Endometrial microvascular endothelial cells (primary cell): ENCODE measurements at regions not wholly inside any gene's neighbourhood (a gene's known extent, or its start where the extent isn't known, plus 50 kb on each side); places are given as distances from the start of the nearest gene placed in this dataset.

ENCODE experiments used
- in situ Hi-C: cut with HindIII; loops from 2 replicates; pipeline ENCODE4 v1.10.0; 2017; ENCODE audit warnings: low sequenced_read_pairs, low pct_unique_long_range_greater_than_20kb; ENCODE audit errors: inconsistent ontology term

DNA sequence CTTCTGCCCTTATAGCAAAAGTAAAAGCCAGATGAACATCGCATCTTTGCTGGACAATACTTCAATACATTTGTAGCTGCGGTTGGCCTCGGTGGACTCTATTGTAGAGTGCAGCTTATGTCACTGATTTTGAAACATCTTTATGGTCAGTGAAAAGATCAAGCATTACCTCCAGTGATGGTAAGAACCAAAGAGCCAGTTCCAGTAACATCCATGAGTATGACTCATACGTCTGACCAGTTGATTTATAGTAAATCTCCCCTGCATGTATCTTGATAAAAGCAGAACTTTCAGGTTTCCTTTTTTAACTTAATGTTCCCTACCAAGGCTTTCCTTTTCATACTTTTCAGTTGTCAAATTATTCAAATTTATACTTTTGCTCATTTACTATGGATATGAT, 119.2 kb upstream of the HNRNPA3 start:
- in situ Hi-C loops, result no loop called here

DNA sequence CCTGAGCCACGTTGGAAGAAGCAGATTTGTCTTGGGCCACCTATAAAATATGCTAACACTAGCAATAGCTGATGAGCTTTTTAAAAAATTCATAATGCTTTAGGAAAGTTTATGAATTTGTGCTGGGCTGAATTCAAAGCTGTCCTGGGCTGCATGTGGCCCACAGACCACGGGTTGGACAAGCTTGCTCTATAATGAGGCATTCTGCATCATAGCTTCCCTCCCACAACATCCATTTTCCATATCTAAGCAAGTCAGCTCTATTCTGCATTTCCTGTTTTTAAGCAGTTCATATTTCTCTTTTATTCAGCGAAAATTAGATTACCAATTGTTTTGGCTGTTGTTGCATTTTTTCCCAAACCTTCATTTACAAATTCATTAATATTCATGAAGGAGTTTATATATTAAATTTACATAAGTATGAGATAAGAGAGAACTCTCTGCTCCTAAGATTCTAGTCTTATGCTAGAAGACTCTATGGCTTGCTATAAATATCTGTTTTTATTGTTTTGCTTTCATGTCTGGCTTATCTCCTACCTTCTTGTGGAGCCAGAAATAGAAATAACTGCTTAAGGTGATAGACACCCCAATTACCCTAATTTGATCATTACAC, 114.5 kb upstream of the HNRNPA3 start:
- in situ Hi-C loops, result no loop called here

DNA sequence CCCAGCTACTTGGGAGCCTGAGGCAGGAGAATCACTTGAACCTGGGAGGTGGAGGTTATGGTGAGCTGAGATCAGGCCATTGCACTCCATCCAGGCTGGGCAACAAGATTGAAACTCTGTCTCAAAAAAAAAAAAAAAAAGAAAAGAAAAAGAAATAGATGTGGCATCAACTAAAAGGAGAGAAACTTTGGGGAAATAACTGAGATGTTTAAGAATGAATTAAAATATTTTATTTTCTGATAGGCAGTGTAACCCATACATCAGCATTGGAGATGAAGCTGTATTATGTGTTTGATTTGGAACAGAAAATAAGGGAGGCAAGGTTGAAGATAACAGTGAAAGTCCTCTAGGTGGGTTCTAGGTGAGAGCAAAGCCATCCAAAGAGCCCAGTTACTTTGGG, 110.7 kb upstream of the HNRNPA3 start:
- in situ Hi-C loops, result no loop called here

DNA sequence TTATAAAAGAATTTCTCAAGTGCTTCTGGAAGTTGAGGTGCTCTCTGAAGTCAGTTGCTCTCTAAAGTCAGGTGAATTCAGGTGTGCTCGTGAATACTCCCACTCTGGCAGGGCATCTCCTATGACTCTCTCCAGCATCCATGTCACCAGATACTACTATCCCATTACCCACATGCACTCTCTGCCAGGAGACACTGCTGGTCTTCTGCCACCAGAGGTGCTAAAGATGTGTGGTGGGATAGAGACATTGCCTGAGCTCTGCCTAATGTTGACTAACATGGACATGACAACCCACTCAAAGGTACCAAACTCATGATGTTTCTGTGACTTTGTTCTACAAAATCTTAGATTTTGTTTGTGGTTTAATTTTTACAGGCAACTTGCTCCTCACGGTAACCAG, 106.4 kb upstream of the HNRNPA3 start:
- in situ Hi-C loops, result no loop called here

DNA sequence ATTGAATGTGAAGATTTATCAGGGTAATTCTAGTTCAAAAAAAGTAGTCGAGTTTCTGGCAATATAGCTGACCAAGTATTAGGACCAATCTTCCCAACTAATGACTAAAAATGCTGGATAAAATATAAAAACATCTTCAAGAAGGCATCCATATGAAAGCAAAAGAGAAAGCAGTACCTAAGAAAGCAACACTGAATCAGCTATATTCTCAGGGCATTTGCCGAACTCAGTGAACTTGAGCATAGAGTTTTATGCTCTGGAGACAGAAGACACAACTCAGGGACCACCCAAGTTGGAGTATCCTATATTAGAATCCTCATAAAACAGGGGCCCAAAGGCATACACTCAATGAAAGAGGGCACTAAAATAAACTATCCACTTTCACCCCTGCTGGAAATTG, 103.7 kb upstream of the HNRNPA3 start:
- in situ Hi-C loops, result no loop called here

DNA sequence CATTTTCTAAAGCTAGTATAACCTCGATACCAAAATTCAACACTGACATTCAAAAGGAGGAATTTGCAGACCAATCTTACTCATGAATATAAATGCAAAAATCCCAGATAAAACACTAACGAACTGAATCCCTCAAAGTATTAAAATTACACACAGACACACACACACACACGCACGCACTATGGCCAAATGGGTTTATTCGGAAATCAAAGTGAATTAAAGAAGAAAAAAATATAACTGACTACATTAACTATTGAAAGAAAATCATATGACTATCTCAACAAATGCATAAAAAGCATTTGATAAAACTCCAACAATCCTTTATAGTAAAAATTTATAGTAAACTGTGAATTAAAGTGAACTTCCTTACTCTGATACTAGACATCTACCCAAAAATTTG, 97.9 kb upstream of the HNRNPA3 start:
- in situ Hi-C loops, result no loop called here

DNA sequence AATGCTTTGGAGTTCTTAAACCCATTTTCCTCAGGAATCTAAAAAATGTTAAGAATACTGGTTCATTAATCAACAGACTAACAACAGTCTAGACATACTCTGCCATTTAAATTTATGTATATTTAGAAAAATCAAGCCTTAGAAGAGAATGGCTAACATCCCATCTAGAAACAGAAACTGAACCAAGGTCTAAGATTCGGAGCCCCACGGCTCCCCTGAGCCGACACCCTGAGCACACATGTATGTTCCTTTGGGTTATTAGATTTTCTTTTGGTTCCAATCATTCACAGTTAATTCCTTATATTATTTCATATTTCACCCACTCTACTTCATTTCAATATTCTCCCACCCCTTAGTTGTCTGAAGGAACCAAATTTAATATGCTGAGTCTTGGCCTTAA, 94.8 kb upstream of the HNRNPA3 start:
- in situ Hi-C loops, result no loop called here

DNA sequence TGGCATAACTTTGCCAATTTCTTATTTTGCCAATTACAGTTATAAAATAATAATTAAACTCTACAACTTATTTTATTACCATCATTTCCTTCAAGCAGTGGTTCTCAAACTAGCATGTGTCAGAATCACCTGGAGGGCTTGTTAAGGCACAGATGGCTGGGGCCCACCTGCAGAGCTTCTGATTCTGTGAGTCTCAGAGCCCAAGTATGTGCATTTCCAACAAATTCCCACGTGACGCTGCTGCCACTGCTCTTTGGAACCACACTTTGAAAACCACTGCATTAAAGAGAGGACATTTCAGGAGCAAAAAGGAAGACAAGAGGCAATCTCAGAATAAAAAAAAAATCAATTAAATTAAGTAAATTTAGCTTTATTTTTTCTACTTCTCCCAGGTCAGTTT, 94.0 kb upstream of the HNRNPA3 start:
- in situ Hi-C loops, result no loop called here

DNA sequence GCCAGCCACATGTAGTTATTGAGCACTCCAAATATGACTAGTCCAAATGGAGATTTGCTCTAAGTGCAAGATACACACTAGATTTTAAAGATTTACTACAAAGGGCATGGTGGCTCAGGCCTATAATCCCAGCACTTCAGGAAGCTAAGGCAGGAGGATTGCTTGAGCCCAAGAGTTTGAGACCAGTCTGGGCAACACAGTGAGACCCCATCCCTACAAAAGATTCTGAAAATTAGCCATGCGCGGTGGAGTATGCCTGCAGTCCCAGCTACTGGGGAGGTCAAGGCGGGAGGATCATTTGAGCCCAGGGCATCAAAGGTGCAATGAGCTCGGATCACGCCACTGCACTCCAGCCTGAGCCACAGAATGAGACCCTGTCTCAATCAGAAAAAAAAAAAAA, 93.5 kb upstream of the HNRNPA3 start:
- in situ Hi-C loops, result no loop called here

DNA sequence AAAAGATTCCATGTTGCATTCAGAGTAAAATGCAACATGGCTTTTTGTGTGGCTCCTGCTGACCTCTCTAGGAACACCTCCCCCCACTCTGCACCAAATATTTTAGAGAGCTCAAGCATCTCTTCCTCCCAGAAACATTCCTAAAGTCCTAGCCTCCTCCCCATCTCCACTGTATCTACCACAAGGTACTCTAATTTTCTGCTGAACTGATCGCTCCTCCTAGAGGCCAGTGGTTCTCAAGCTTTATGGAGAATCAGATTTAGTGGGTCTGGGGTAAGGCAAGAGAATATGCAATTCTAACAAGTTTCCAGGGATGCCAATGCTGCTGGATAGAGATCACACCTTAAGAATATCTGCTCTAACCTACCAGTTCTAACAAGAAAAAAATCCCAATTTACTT, 89.5 kb upstream of the HNRNPA3 start:
- in situ Hi-C loops, result no loop called here

DNA sequence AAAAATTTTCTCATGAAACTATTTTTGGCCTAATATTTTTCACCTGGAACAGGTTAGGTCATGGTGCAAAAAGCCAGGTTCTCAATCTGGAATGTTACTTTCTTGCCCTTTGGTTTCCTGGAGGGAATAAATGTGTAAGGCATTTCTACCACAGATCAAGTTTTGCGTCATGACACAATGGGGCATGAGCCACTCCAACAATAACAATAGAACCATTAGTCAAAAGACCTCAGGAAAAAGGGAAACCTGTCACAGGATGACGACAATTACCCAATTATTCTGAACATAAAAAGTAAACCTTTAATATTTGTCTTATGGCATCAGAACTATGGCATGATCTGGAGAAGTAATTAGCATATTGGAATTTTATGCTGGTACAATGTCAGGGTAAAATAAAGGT, 88.2 kb upstream of the HNRNPA3 start:
- in situ Hi-C loops, result no loop called here

DNA sequence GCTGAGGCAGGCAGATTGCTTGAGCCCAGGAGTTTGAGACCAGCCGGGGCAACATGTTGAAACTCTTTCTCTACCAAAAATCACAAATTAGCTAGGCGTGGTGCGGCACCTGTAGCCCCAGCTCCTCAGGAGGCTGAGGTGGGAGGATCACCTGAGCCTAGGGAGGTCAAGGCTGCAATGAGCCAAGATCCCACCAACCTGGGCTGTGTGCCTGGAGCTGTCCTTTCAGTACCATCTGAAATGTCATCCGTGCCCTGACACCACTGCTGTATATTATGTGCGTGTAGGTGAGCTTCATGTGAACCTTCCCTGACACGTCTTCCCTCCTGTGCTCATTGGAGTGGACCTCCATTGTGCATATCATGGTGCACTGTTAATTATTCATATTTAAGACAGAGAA, 84.8 kb upstream of the HNRNPA3 start:
- in situ Hi-C loops, result loop anchor here (25.0 kb wide), 1 partner anchor 491 kb away; no protein-coding TSS in a partner anchor

DNA sequence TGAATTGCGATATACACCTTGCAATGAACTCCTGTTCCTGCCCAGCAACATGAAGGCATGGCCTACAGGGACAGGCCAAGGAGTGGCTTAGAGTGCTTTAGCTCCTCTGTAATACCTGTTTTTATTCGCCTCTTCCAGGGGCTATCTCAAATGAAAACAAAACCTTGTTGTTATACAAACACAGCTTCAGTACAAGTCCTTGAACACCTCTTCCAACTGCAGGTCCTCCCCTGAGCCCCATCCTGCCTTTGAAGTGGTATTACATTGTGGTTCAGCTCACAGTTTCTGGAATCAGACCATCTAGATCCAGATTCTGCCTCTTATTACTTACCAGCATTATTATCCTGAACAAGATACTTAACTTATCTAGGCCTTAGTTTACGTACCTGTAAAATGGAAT, 83.0 kb upstream of the HNRNPA3 start:
- in situ Hi-C loops, result loop anchor here (25.0 kb wide), 1 partner anchor 492 kb away; no protein-coding TSS in a partner anchor

DNA sequence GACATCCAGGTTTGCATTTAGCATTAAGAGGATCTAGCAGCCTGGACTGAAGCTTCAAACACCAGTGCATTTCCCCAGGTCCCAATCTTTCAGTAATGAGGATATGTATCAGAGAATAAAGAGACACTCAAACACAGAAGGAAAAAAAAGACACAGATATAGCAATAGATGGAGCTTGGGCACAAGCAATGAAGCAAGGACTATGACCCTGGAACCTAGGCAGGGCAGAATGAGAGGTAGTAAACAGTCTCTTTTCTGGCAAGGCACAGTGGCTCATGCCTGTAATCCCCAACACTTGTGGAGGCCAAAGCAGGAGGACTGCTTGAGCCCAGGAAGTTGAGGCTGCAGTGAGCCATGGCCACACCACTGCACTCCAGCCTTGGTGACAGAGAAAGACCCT, 80.7 kb upstream of the HNRNPA3 start:
- in situ Hi-C loops, result loop anchor here (25.0 kb wide), 1 partner anchor 495 kb away; no protein-coding TSS in a partner anchor

DNA sequence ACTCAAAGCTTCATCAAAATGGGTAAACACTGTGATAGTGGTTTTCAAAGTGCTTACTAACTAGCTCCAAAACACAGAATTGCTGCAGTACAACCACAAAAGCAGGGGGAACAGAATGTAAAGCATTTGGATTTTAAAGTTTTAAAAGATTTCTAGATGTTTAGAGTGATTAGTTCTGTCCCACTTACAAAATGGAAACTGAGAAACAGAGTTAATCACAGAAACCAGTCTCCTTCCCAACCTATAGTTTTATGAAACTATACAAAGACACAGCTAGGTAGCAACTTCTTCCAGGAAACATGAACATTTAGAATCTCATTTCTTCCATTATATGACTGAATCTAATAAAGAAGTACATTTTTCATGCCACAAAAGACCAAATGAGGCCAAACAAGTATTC, 73.8 kb upstream of the HNRNPA3 start:
- in situ Hi-C loops, result loop anchor here (25.0 kb wide), 1 partner anchor 502 kb away; no protein-coding TSS in a partner anchor

DNA sequence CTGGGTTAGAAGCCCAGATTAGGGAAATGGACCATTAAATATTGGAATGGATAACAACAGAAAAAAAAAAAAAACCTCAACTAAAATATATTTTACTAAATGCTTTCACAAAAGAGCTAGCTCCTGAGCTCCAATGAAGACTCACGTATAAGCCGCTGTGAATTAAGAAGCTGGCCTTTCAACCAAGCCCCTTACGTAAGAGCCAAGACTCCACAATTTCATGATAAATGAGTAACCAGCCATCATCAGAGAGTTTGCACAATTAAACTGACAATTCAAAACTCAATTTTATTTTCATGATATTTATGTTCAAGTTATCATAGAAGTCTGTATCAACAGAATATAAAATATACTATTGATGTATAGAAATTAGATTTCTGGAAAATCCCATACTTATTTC, 70.7 kb upstream of the HNRNPA3 start:
- in situ Hi-C loops, result loop anchor here (10.0 to 25.0 kb wide), 2 partner anchors 505 to 1017 kb away; partner anchors contain the start of genes HOXD8 and HOXD9

DNA sequence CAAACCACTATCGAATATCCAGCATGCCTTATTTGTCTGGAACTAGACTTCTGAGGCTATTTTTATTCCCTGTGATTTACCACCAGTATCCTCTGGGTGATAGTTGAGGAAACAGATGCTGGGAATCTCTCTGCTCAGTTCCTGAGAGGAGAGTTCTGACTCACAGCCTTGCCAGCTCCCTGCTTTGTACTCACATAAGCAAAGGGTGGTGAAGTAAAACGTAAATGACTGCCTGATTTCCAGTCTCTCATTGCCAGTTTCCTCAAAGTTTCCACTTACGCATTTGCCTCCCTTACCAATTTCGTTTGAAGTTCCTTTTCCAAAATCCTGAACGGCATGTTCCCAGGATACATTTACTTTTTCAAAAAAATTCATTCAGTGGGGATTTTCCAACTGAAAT, 69.2 kb upstream of the HNRNPA3 start:
- in situ Hi-C loops, result loop anchor here (10.0 to 25.0 kb wide), 2 partner anchors 506 to 1019 kb away; partner anchors contain the start of genes HOXD8 and HOXD9

DNA sequence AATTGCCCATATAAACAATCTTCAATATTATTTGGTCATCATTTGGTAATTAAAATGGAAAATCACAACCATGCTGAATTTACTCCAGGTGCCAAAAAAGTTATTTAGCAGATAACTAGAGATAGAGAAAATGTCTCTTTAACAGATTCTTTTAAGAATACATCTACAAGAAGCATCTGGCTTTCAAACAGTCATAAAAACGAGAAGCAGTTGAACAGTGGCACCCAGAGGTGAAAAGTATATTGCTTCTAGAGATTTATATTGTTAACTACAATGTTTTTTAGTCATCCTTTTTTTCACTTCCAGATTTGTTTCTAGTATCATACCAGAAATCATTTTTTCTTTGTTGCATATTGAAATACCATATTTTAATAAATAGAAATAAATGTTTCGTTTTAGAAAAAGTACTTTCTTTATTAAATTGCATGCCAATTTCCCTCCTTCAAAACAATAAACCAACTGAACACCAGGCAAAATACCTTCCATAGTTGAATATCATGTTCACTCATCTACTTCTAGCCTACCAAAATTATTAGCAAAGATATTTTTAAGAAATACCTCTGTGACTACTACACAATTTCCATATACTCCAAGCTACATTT, 65.4 kb upstream of the HNRNPA3 start:
- in situ Hi-C loops, result loop anchor here (10.0 to 25.0 kb wide), 2 partner anchors 510 to 1022 kb away; partner anchors contain the start of genes HOXD8 and HOXD9

DNA sequence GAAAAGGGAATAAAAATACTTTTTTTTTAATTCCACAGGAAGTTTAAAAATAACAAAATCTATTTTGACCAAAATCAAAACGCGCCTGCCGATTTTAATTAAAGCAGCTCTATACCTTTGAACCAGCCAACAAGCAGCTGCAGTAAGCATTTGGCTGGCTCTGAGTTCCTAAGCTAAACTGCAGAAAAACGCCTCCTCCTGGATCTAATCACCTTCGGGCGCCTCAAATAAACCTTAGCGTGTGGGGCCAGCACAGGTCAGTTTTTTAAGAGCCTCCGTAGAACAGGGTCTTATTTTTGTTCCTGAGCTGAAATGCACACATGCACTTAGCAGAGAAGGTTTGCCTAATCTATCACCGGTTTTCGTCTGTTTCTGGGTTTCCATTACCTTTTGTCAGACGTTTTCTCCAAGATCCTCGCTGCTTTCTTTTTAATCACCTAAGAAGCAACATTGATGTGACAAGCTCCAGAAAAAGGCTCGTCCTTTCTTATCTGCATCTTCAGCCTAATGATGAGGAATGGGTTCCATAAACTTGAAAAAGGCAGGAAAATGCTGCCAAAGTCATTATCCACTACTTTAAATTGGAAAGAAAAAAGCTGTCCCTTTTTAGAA, 64.7 kb upstream of the HNRNPA3 start:
- in situ Hi-C loops, result loop anchor here (10.0 to 25.0 kb wide), 2 partner anchors 511 to 1023 kb away; partner anchors contain the start of genes HOXD8 and HOXD9
